ENCODE measurements at regions not wholly inside any gene's neighbourhood (a gene's known extent, or its start where the extent isn't known, plus 50 kb on each side); places are given as distances from the start of the nearest gene placed in this dataset.

- H3K4me3 ChIP-seq (ENCODE audit: low read depth, low read length): no peak overlapping the region
- no peak for TF ChIP-seq CTCF (conservative IDR thresholded peaks at IDR 0.05; ENCODE audit: low read depth, low read length)
- no peak for DNase-seq (ENCODE audit: low read depth)
These were observed 70.5 kb upstream of the CDH5 start for GRCh38 chr16:66295761-66296546.

DNA sequence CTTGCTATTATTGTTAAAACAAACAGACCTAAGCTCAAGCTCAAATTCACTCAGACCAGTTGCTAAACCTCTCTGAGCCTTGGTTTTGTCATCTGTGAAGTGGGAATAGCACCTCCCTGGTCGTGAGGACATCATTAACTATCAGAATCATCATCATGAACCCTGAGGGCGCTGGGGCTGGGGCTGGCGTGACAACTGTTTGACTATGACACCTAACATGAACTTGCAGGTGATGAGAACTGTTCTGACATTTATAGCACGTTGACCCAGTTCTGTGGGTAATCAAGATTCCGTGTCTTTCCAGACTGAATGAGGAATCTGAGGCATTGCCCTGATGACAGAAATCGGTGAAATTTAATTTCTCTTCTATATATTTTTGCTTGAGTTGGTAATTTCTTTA lies 71.3 kb upstream of the CDH5 start:
- no peak for TF ChIP-seq CTCF (conservative IDR thresholded peaks at IDR 0.05; ENCODE audit: low read depth, low read length)
- no peak for DNase-seq (ENCODE audit: low read depth)
- no peak overlapping the region for H3K4me3 ChIP-seq (ENCODE audit: low read depth, low read length)

GRCh38 chr16:66294507-66294906 lies 72.0 kb upstream of the CDH5 start:
- no peak for TF ChIP-seq CTCF (conservative IDR thresholded peaks at IDR 0.05; ENCODE audit: low read depth, low read length)
- DNase-seq (ENCODE audit: low read depth): no peak
- no peak overlapping the region for H3K4me3 ChIP-seq (ENCODE audit: low read depth, low read length)

- no peak for DNase-seq (ENCODE audit: low read depth)
- no peak for TF ChIP-seq CTCF (conservative IDR thresholded peaks at IDR 0.05; ENCODE audit: low read depth, low read length)
- H3K4me3 ChIP-seq (ENCODE audit: low read depth, low read length): no peak overlapping the region
These were observed 72.6 kb upstream of the CDH5 start for GRCh38 chr16:66293932-66294331.

DNA sequence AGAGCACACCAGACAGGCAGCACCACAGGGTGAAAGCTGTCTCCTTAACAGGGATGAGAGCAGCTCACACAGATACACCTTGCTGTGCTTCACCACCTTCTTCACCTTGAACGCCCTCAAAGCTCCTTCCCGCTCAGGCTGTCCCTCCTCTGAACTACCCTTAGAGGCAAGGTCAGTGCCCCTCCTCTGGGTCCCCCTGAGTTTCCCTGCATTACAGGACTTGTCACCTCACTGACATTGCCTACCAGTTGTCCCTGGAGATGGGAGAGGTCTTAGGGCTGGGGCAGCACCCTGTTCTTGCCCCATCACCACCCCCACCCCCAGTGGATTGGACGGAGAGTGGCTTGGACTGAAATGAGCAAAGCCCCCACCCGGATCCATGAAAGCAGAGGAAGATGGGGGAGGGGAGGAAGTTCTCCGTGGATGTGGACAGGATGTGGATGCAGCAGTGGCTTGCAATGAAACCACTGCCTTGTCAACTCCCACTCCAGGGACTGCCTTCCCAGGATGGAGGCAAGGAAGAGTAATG lies 73.2 kb upstream of the CDH5 start:
- TF ChIP-seq CTCF (conservative IDR thresholded peaks at IDR 0.05; ENCODE audit: low read depth, low read length): no peak
- no peak overlapping the region for H3K4me3 ChIP-seq (ENCODE audit: low read depth, low read length)
- no peak for DNase-seq (ENCODE audit: low read depth)

DNA sequence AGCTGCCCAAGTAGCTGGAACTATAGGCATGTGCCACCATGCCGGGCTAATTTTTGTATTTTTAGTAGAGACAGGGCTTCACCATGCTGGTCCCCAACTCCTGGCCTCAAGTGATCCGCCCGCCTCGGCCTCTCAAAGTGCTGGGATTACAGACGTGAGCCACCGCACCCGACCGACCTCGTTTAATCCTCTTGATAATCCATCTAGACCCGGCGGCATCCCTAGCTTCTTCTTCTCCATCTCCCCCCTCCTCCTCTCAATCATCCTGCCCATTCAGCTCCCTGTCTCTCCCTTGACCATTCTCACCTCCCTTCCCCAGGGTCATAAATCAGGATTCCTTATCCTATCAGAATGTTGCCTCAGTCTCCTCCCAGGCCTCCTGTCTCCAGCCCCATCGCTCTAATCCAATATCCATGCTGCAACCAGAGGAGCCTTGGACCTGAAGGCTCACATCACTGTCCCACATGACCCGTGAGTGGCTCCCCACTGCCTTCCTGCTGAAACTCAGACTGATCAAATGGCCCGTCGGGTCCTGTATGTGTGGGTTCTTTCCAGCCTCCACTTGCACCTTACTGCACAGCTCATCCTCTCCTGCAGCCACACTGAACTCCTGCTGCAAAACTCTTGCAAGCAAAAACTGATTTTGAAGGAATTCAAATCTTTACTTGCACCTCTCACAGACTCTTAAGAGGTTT lies 74.1 kb upstream of the CDH5 start:
- H3K4me3 ChIP-seq (ENCODE audit: low read depth, low read length): no peak overlapping the region
- TF ChIP-seq CTCF (conservative IDR thresholded peaks at IDR 0.05; ENCODE audit: low read depth, low read length): no peak
- DNase-seq (ENCODE audit: low read depth): no peak

All from choroid plexus epithelial cell (primary cell).